A673 (cell line): ENCODE measurements at regions not wholly inside any gene's neighbourhood (a gene's known extent, or its start where the extent isn't known, plus 50 kb on each side); places are given as distances from the start of the nearest gene placed in this dataset.

Experiments used
- EZH2 ChIP-seq: fragments of 200-600 bp; sonication (generic); IDR thresholded peaks from 2 replicates; pipeline ENCODE4 v1.6.1; 2017; ENCODE audit warnings: borderline replicate concordance, low read depth, mild to moderate bottlenecking, mixed read lengths, antibody characterized with exemption, low read length; ENCODE audit not compliant: poor library complexity, severe bottlenecking
- TF ChIP-seq, protein P1 (sequence below): fragments of 300-800, 200-600 bp; sonication (generic); conservative IDR thresholded peaks from 2 replicates; pipeline ENCODE4 v1.5.1; 2017; ENCODE audit warnings: low read depth, mild to moderate bottlenecking, antibody characterized with exemption, low read length, moderate library complexity, mixed read lengths

DNA sequence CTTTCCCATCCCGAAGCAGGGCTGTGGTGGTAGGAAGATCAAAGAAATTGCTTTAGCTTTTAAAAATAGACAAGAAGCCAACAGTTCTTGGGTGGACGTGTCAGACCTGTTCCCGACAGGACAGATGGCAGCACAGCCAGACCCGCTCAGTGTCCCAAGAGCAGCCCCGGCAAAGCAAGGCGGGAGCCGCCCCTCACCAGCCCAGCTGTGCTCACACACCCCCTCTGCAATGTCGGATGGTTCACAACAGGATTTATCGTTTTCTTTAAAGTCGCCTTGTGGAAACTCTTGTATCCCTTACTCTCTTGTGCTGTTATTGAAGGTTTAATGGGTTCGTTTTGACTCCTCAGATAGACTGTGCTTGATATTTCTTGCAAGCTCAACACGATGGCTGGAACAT, 302.4 kb downstream of the THBS2 start:
- TF ChIP-seq, protein P1, sequence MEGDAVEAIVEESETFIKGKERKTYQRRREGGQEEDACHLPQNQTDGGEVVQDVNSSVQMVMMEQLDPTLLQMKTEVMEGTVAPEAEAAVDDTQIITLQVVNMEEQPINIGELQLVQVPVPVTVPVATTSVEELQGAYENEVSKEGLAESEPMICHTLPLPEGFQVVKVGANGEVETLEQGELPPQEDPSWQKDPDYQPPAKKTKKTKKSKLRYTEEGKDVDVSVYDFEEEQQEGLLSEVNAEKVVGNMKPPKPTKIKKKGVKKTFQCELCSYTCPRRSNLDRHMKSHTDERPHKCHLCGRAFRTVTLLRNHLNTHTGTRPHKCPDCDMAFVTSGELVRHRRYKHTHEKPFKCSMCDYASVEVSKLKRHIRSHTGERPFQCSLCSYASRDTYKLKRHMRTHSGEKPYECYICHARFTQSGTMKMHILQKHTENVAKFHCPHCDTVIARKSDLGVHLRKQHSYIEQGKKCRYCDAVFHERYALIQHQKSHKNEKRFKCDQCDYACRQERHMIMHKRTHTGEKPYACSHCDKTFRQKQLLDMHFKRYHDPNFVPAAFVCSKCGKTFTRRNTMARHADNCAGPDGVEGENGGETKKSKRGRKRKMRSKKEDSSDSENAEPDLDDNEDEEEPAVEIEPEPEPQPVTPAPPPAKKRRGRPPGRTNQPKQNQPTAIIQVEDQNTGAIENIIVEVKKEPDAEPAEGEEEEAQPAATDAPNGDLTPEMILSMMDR, result no peak
- no peak for TF ChIP-seq EZH2
